HepG2 (cell line): ENCODE measurements at regions not wholly inside any gene's neighbourhood (a gene's known extent, or its start where the extent isn't known, plus 50 kb on each side); places are given as distances from the start of the nearest gene placed in this dataset.
A peak's percentile ranks its signal among the peaks of the same experiment; 100 is the strongest.

Experiments used
- ATAC-seq: fragments of 200-7000 bp; cut with Tn5 transposase; 3 replicates; pipeline ENCODE4 v1.9.1; 2020; ENCODE audit warnings: mild to moderate bottlenecking, moderate library complexity
- BruUV-seq: library from RNA; stranded (reverse); fragments of 400-500 nt; replicated peaks from 2 replicates; lab custom pipeline; 2021; lab: Mats Ljungman, UMichigan
- CTCF ChIA-PET: fragments of 300-600 bp; formaldehyde crosslinking; extraction: SDS; loops from one replicate; lab custom pipeline; 2021; ENCODE audit warnings: low total read pairs, inconsistent platforms, low intra/inter-chr PET ratio; lab: Yijun Ruan, JAX
- POLR2A ChIA-PET: fragments of 350-600 bp; sonication (Branson Sonifier 250); formaldehyde crosslinking; loops from one replicate; lab custom pipeline; 2020; ENCODE audit warnings: antibody characterized with exemption, inconsistent platforms; lab: Yijun Ruan, JAX
- DNase-seq: peaks from one replicate; pipeline ENCODE4 v3.0.0-alpha.2; 2015; ENCODE audit warnings: low spot score
- FAIRE-seq: peaks from 3 replicates; lab custom pipeline; 2011; peaks lifted over from hg19 to GRCh38; lab: Jason Lieb, UNC
- H2AFZ ChIP-seq: one replicate; pipeline ENCODE4 v1.6.1; 2011; ENCODE audit warnings: low read length, inconsistent platforms
- H3K27ac ChIP-seq: fragments of 300-600 bp; 3 replicates; pipeline ENCODE4 v1.8.0; 2011; ENCODE audit warnings: mixed run types, mild to moderate bottlenecking, mixed read lengths, low read length, inconsistent platforms; ENCODE audit not compliant: insufficient read depth; ENCODE audit errors: extremely low read length
- H3K27me3 ChIP-seq, 2 experiments: fragments of 200-600 bp in 1 of 2; 2 replicates in 1 of 2; 3 replicates in 1 of 2; pipeline versions ENCODE4 v1.6.0 to v1.8.0; 2011; ENCODE audit warnings: low read length in 2 of 2, mild to moderate bottlenecking in 2 of 2, moderate library complexity in 2 of 2, inconsistent platforms in 1 of 2; ENCODE audit not compliant: insufficient read depth in 2 of 2, control insufficient read depth in 1 of 2
- H3K36me3 ChIP-seq, 2 experiments: fragments of 200-600 bp in 1 of 2; replicated peaks in 1 of 2; 2 replicates in 1 of 2; 3 replicates in 1 of 2; pipeline versions ENCODE4 v1.5.1 to v1.8.0; 2011; ENCODE audit warnings: low read length in 2 of 2, inconsistent platforms in 1 of 2; ENCODE audit not compliant: insufficient read depth in 2 of 2, control insufficient read depth in 1 of 2
- H3K4me1 ChIP-seq: 2 replicates; pipeline ENCODE4 v1.5.1; 2012; ENCODE audit warnings: low read length, inconsistent platforms; ENCODE audit not compliant: insufficient read depth
- H3K4me2 ChIP-seq: 2 replicates; pipeline ENCODE4 v1.6.0; 2011; ENCODE audit warnings: low read depth, low read length, inconsistent platforms
- H3K4me3 ChIP-seq, 3 experiments: fragments of 200-600 bp in 1 of 3; sonication (generic), shearing (Covaris generic) in 1 of 3; replicated peaks in 1 of 3; 2 replicates each; pipeline ENCODE4 v1.5.1; 2011 to 2016; ENCODE audit warnings: low read length in 3 of 3, inconsistent platforms in 2 of 3, low read depth in 2 of 3, mild to moderate bottlenecking in 2 of 3, control low read depth in 1 of 3, mixed read lengths in 1 of 3; ENCODE audit not compliant: insufficient read depth in 1 of 3
- H3K79me2 ChIP-seq: one replicate; pipeline ENCODE4 v1.6.1; 2011; ENCODE audit warnings: low read length, inconsistent platforms; ENCODE audit not compliant: insufficient read depth
- H3K9ac ChIP-seq: 2 replicates; pipeline ENCODE4 v1.6.0; 2011; ENCODE audit warnings: mild to moderate bottlenecking, low read depth, low read length, inconsistent platforms; ENCODE audit not compliant: insufficient read depth
- H3K9me3 ChIP-seq: 2 replicates; pipeline ENCODE4 v1.5.1; 2012; ENCODE audit warnings: mild to moderate bottlenecking, low read length
- H4K20me1 ChIP-seq: 2 replicates; pipeline ENCODE4 v1.6.0; 2011; ENCODE audit warnings: inconsistent platforms, mild to moderate bottlenecking, low read length, moderate library complexity; ENCODE audit not compliant: insufficient read depth
- AGO1 ChIP-seq: fragments of 200-400 bp; formaldehyde crosslinking; IDR thresholded peaks from 2 replicates; pipeline ENCODE4 v1.6.1; 2017; ENCODE audit warnings: mild to moderate bottlenecking, low read depth, low read length, moderate library complexity; ENCODE audit not compliant: poor library complexity, severe bottlenecking
- FOSL2 ChIP-seq: sonication (generic); formaldehyde crosslinking; IDR thresholded peaks from 2 replicates; pipeline ENCODE4 v1.4.0; 2020; ENCODE audit warnings: missing genetic modification reagents
- GABPA ChIP-seq, 2 experiments: IDR thresholded peaks; 2 replicates each; pipeline ENCODE4 v1.6.1; 2011 to 2016; ENCODE audit warnings: low read depth in 2 of 2, low read length in 1 of 2, missing biosample characterization in 1 of 2, missing genetic modification characterization in 1 of 2
- HOXA3 ChIP-seq: sonication (generic); formaldehyde crosslinking; IDR thresholded peaks from 2 replicates; pipeline ENCODE4 v1.5.0; 2020; ENCODE audit warnings: missing genetic modification reagents
- HOXA9 ChIP-seq: sonication (generic); formaldehyde crosslinking; IDR thresholded peaks from 2 replicates; pipeline ENCODE4 v1.8.1; 2022; ENCODE audit warnings: missing genetic modification reagents, mild to moderate bottlenecking, moderate library complexity, borderline replicate concordance
- MAFF ChIP-seq: IDR thresholded peaks from 2 replicates; pipeline ENCODE4 v1.6.1; 2011; ENCODE audit warnings: low read depth, low read length, improper control_type of control experiment
- MAFK ChIP-seq, 2 experiments: IDR thresholded peaks in 1 of 2; conservative IDR thresholded peaks in 1 of 2; 2 replicates each; pipeline ENCODE4 v1.6.1; 2011; ENCODE audit warnings: improper control_type of control experiment in 2 of 2, low read length in 2 of 2
- STAT5B ChIP-seq: sonication (generic); formaldehyde crosslinking; IDR thresholded peaks from 2 replicates; pipeline ENCODE4 v1.4.0; 2020; ENCODE audit warnings: missing genetic modification reagents
- TRIM24 ChIP-seq: sonication (generic); formaldehyde crosslinking; IDR thresholded peaks from 2 replicates; pipeline ENCODE4 v1.8.0; 2022; ENCODE audit warnings: mild to moderate bottlenecking, missing genetic modification reagents
- ZBTB3 ChIP-seq: sonication (generic); formaldehyde crosslinking; IDR thresholded peaks from 2 replicates; pipeline ENCODE4 v1.4.0; 2020; ENCODE audit warnings: low read depth, mild to moderate bottlenecking, moderate library complexity, missing genetic modification reagents, borderline replicate concordance
- ZC3H13 ChIP-seq: sonication (generic); formaldehyde crosslinking; IDR thresholded peaks from 2 replicates; pipeline ENCODE4 v1.8.1; 2023; ENCODE audit warnings: mild to moderate bottlenecking, missing genetic modification reagents, moderate library complexity
- ZFP36L2 ChIP-seq: sonication (generic); formaldehyde crosslinking; IDR thresholded peaks from 2 replicates; pipeline ENCODE4 v1.4.0; 2020; ENCODE audit warnings: missing genetic modification reagents
- ZNF30 ChIP-seq: sonication (generic); formaldehyde crosslinking; IDR thresholded peaks from 2 replicates; pipeline ENCODE4 v1.5.0; 2020; ENCODE audit warnings: mild to moderate bottlenecking, missing genetic modification reagents
- ZNF496 ChIP-seq: sonication (generic); formaldehyde crosslinking; IDR thresholded peaks from 2 replicates; pipeline ENCODE4 v1.8.1; 2023; ENCODE audit warnings: mild to moderate bottlenecking, moderate library complexity, missing genetic modification reagents; ENCODE audit not compliant: insufficient replicate concordance
- ZNF816 ChIP-seq: sonication (generic); formaldehyde crosslinking; IDR thresholded peaks from 2 replicates; pipeline ENCODE4 v1.8.0; 2022; ENCODE audit warnings: missing genetic modification reagents, mild to moderate bottlenecking, borderline replicate concordance
- WGBS: methylation state at CpG from one replicate; pipeline ENCODE4 v1.1.6; 2017; ENCODE audit warnings: low lambda C conversion rate; 5-methylcytosine and 5-hydroxymethylcytosine counted together
- in situ Hi-C: cut with HindIII; loops from 2 replicates; pipeline ENCODE4 v1.10.0; 2017; ENCODE audit warnings: low pct_unique_long_range_greater_than_20kb; ENCODE audit not compliant: extremely low pct_ligation_motif_present
- intact Hi-C: fragments of 100-400 bp; cut with micrococcal nuclease; formaldehyde crosslinking; loops from one replicate; pipeline ENCODE4 v1.10.0; 2022; ENCODE audit not compliant: unreplicated experiment
- TF ChIP-seq, protein P1 (sequence below): sonication (generic); formaldehyde crosslinking; IDR thresholded peaks from 2 replicates; pipeline ENCODE4 v1.9.0; 2021; ENCODE audit warnings: missing genetic modification reagents, mild to moderate bottlenecking, borderline replicate concordance
- TF ChIP-seq, protein P2 (sequence below): sonication (generic); formaldehyde crosslinking; IDR thresholded peaks from 2 replicates; pipeline ENCODE4 v1.8.1; 2023; ENCODE audit warnings: mild to moderate bottlenecking, missing genetic modification reagents

DNA sequence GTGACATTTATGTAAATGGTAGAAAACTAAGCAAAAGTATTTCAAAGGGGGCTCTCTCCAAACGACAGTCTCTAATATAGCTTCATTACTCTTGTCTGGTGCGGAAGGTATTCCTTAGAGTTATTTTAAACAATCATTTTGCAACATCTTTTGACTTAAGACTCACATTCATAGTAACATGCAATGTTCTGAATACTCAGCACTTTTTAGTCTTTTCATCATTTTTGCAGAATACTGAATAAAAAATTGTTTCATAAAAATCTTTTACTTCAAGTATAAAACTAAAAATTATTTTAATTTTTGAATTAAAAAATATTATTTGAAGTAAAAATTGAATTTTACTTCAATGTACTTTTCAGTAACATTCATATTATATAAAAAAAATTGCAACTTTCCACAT lies 321.1 kb downstream of the PLK2 start:
- Histone ChIP-seq H3K4me3 (no peak overlapping the region), H4K20me1 (no peaks in the 10 kb centered on the region), H3K36me3 (no peaks in the 10 kb centered on the region), H2AFZ (no peak overlapping the region), H3K27me3 (no peaks in the 10 kb centered on the region), H3K79me2 (no peaks in the 10 kb centered on the region), H3K9me3 (no peaks in the 10 kb centered on the region), H3K4me1 (no peaks in the 10 kb centered on the region), H3K4me2 (no peak overlapping the region), H3K9ac (no peak overlapping the region), H3K27ac (no peak overlapping the region)
- FAIRE-seq (no peak), DNase-seq (no peak), ATAC-seq (no peak)
- in situ Hi-C loops, result no loop called here
- intact Hi-C loops, result no loop called here
- BruUV-seq, result no TSS peak
- CTCF ChIA-PET, result no interaction called here
- POLR2A ChIA-PET, result no interaction called here
- TF ChIP-seq HOXA3 (CRISPR knock-in tag), result no peak
- TF ChIP-seq MAFF, result peak; percentile 50; the same call in 1 of the 2 replicates
- TF ChIP-seq, protein P1, sequence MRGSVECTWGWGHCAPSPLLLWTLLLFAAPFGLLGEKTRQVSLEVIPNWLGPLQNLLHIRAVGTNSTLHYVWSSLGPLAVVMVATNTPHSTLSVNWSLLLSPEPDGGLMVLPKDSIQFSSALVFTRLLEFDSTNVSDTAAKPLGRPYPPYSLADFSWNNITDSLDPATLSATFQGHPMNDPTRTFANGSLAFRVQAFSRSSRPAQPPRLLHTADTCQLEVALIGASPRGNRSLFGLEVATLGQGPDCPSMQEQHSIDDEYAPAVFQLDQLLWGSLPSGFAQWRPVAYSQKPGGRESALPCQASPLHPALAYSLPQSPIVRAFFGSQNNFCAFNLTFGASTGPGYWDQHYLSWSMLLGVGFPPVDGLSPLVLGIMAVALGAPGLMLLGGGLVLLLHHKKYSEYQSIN (CRISPR knock-in tag), result no peak
- TF ChIP-seq FOSL2, result no peak
- TF ChIP-seq MAFK (conservative IDR thresholded peaks at IDR 0.05 in 1 of 2, IDR thresholded peaks at IDR 0.05 in 1 of 2; ENCODE audit: low read length in 2 of 2), result peak; percentile 18 to 58; a peak in 2 of 4 replicates
- no peak for TF ChIP-seq STAT5B (CRISPR knock-in tag)
- 29% methylated on average over 2 of the region's 2 CpGs for WGBS

DNA sequence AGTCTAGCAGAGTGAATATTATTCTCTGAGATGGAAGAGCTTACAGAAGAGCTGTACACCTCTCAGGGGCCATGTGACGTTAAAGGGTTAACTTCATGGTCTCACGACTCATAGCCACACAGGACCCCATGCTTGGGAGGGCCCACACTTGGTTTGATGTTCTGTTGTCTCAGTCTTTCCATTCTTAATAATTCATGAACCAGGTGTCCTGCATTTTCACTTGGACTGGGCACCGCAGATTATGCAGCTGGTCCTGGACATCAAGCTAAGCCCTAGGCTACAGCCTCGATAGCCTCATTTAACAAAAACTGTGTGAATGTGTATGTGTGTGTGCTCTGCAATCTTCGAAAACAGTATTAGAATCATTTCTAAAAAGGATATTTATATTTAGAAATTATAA lies 323.5 kb downstream of the PLK2 start:
- Histone ChIP-seq H3K79me2 (no peaks in the 10 kb centered on the region), H3K9ac (no peak overlapping the region), H2AFZ (no peak overlapping the region), H3K4me2 (no peak overlapping the region), H3K9me3 (no peaks in the 10 kb centered on the region), H3K4me1 (no peaks in the 10 kb centered on the region), H4K20me1 (no peaks in the 10 kb centered on the region), H3K36me3 (no peaks in the 10 kb centered on the region), H3K27me3 (no peaks in the 10 kb centered on the region), H3K27ac (no peak overlapping the region), H3K4me3 (no peak overlapping the region)
- in situ Hi-C loops, result no loop called here
- intact Hi-C loops, result no loop called here
- ChIA-PET POLR2A (no interaction called here), CTCF (no interaction called here)
- FAIRE-seq (no peak), DNase-seq (no peak), ATAC-seq (no peak)
- 17% methylated on average over 5 of the region's 5 CpGs for WGBS
- no TSS peak for BruUV-seq
- no peak for TF ChIP-seq GABPA (IDR thresholded peaks at IDR 0.05; ENCODE audit: low read depth, low read length)
- no peak for TF ChIP-seq GABPA (CRISPR knock-in tag; IDR thresholded peaks at IDR 0.05; ENCODE audit: low read depth)
- no peak for TF ChIP-seq ZC3H13 (CRISPR knock-in tag)
- TF ChIP-seq ZNF496 (CRISPR knock-in tag), result no peak
- no peak for TF ChIP-seq ZBTB3 (CRISPR knock-in tag)
- TF ChIP-seq ZFP36L2 (CRISPR knock-in tag), result no peak
- no peak for TF ChIP-seq TRIM24 (CRISPR knock-in tag)
- TF ChIP-seq, protein P2, sequence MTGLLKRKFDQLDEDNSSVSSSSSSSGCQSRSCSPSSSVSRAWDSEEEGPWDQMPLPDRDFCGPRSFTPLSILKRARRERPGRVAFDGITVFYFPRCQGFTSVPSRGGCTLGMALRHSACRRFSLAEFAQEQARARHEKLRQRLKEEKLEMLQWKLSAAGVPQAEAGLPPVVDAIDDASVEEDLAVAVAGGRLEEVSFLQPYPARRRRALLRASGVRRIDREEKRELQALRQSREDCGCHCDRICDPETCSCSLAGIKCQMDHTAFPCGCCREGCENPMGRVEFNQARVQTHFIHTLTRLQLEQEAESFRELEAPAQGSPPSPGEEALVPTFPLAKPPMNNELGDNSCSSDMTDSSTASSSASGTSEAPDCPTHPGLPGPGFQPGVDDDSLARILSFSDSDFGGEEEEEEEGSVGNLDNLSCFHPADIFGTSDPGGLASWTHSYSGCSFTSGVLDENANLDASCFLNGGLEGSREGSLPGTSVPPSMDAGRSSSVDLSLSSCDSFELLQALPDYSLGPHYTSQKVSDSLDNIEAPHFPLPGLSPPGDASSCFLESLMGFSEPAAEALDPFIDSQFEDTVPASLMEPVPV (CRISPR knock-in tag), result no peak
- no peak for TF ChIP-seq HOXA9
- TF ChIP-seq AGO1, result no peak
- TF ChIP-seq ZNF30 (CRISPR knock-in tag), result no peak
- no peak for TF ChIP-seq ZNF816 (CRISPR knock-in tag)
